Nephron (organoid): ENCODE measurements at regions not wholly inside any gene's neighbourhood (a gene's known extent, or its start where the extent isn't known, plus 50 kb on each side); places are given as distances from the start of the nearest gene placed in this dataset.
A peak's percentile ranks its signal among the peaks of the same experiment; 100 is the strongest.

ENCODE experiments used
- H3K27ac Mint-ChIP-seq, 3 experiments: 2 replicates each; pipeline ENCODE4 v1.8.0; 2020; ENCODE audit warnings: mixed read lengths in 3 of 3, mild to moderate bottlenecking in 2 of 3, moderate library complexity in 1 of 3
- H3K27me3 Mint-ChIP-seq: 2 replicates; pipeline ENCODE4 v1.8.0; 2021; ENCODE audit warnings: low read depth, mild to moderate bottlenecking, moderate library complexity, mixed read lengths
- H3K36me3 Mint-ChIP-seq: 2 replicates; pipeline ENCODE4 v1.8.0; 2020; ENCODE audit warnings: low read depth, mixed read lengths
- H3K4me1 Mint-ChIP-seq: 2 replicates; pipeline ENCODE4 v1.8.0; 2020; ENCODE audit warnings: mixed read lengths
- H3K4me3 Mint-ChIP-seq, 3 experiments: 2 replicates each; pipeline ENCODE4 v1.8.0; 2020; ENCODE audit warnings: mild to moderate bottlenecking in 3 of 3, mixed read lengths in 3 of 3, moderate library complexity in 2 of 3
- H3K9me3 Mint-ChIP-seq: 2 replicates; pipeline ENCODE4 v1.8.0; 2020; ENCODE audit warnings: mixed read lengths
- CTCF ChIP-seq, 3 experiments: fragments of 200-600 bp; sonication (generic); IDR thresholded peaks; one replicate each; pipeline ENCODE4 v1.5.0; 2021; ENCODE audit warnings: antibody characterized with exemption in 3 of 3; ENCODE audit not compliant: unreplicated experiment in 3 of 3

- no peaks in the 10 kb centered on the region for H3K36me3 Mint-ChIP-seq
- TF ChIP-seq CTCF (IDR thresholded peaks at IDR 0.05; ENCODE audit: unreplicated experiment in 3 of 3) = no peak
- no peak overlapping the region for H3K27ac Mint-ChIP-seq
- H3K9me3 Mint-ChIP-seq = no peaks in the 10 kb centered on the region
- H3K4me3 Mint-ChIP-seq = no peak overlapping the region
- no peaks in the 10 kb centered on the region for H3K4me1 Mint-ChIP-seq
- H3K27me3 Mint-ChIP-seq = no peaks in the 10 kb centered on the region
Observed at GRCh38 chr13:38520041-38520440, 166.8 kb upstream of the FREM2 start.

- no peak for TF ChIP-seq CTCF (IDR thresholded peaks at IDR 0.05; ENCODE audit: unreplicated experiment in 3 of 3)
Observed at GRCh38 chr13:38527140-38527539, 159.7 kb upstream of the FREM2 start.

GRCh38 chr13:38528986-38529385 is 157.9 kb upstream of the FREM2 start:
- Mint-ChIP-seq H3K9me3 (no peaks in the 10 kb centered on the region), H3K4me3 (no peak overlapping the region), H3K36me3 (no peaks in the 10 kb centered on the region), H3K27me3 (no peaks in the 10 kb centered on the region), H3K27ac (peak overlapping the region in 1 of 3 experiments; percentile 43), H3K4me1 (peaks cover 17% of the 10 kb centered on the region)
- no peak for TF ChIP-seq CTCF (IDR thresholded peaks at IDR 0.05; ENCODE audit: unreplicated experiment in 3 of 3)

More at GRCh38 chr13:38527140-38527539, 159.7 kb upstream of the FREM2 start:
- H3K27me3 Mint-ChIP-seq = no peaks in the 10 kb centered on the region
- no peak overlapping the region for H3K27ac Mint-ChIP-seq
- no peaks in the 10 kb centered on the region for H3K9me3 Mint-ChIP-seq
- H3K4me1 Mint-ChIP-seq = peaks cover 17% of the 10 kb centered on the region
- H3K36me3 Mint-ChIP-seq = no peaks in the 10 kb centered on the region
- H3K4me3 Mint-ChIP-seq = no peak overlapping the region

GRCh38 chr13:38530492-38530891 is 156.4 kb upstream of the FREM2 start:
- no peaks in the 10 kb centered on the region for H3K36me3 Mint-ChIP-seq
- H3K9me3 Mint-ChIP-seq = no peaks in the 10 kb centered on the region
- H3K27ac Mint-ChIP-seq = no peak overlapping the region
- no peak overlapping the region for H3K4me3 Mint-ChIP-seq
- H3K4me1 Mint-ChIP-seq = peaks cover 17% of the 10 kb centered on the region
- peak; percentile 43 to 53 (median 52) for TF ChIP-seq CTCF (IDR thresholded peaks at IDR 0.05; ENCODE audit: unreplicated experiment in 3 of 3)
- no peaks in the 10 kb centered on the region for H3K27me3 Mint-ChIP-seq

GRCh38 chr13:38535261-38535660 is 151.6 kb upstream of the FREM2 start:
- Mint-ChIP-seq H3K36me3 (no peaks in the 10 kb centered on the region), H3K4me1 (no peaks in the 10 kb centered on the region), H3K27me3 (no peaks in the 10 kb centered on the region), H3K27ac (no peak overlapping the region), H3K9me3 (no peaks in the 10 kb centered on the region), H3K4me3 (no peak overlapping the region)
- TF ChIP-seq CTCF (IDR thresholded peaks at IDR 0.05; ENCODE audit: unreplicated experiment in 3 of 3) = no peak

- H3K4me3 Mint-ChIP-seq = no peak overlapping the region
Observed at GRCh38 chr13:38537051-38537450, 149.8 kb upstream of the FREM2 start.

More at GRCh38 chr13:38537051-38537450, 149.8 kb upstream of the FREM2 start:
- H3K36me3 Mint-ChIP-seq = no peaks in the 10 kb centered on the region
- H3K27ac Mint-ChIP-seq = no peak overlapping the region
- TF ChIP-seq CTCF (IDR thresholded peaks at IDR 0.05; ENCODE audit: unreplicated experiment in 3 of 3) = no peak
- no peaks in the 10 kb centered on the region for H3K4me1 Mint-ChIP-seq
- H3K9me3 Mint-ChIP-seq = no peaks in the 10 kb centered on the region
- H3K27me3 Mint-ChIP-seq = no peaks in the 10 kb centered on the region
